ENCODE measurements at regions not wholly inside any gene's neighbourhood (a gene's known extent, or its start where the extent isn't known, plus 50 kb on each side); places are given as distances from the start of the nearest gene placed in this dataset.

DNA sequence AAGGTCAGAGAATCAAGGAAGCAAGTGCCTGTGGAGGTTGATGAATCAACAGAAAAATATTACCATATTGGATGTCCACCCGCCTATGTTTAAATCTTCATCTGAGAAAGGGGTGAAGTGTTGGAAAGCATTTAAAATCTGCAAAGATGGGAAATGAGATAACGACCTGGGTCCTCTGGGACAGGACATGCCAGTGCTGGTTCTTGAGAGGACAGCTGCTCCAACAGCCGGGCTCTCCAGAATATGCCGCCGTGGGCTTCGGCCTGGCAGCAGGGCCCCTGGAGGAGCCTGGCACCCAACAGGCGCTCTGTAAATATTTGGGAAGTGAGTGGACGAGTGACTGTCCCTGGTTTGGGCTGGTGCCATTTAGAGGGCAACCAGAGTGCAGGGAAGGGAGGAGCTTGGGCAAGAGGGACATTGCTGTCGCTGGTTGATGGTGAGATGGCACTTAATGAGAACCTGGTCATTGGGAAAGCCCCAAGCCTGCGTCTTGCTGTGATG is 129.9 kb downstream of the KCNA5 start:
- TF ChIP-seq, protein P1, sequence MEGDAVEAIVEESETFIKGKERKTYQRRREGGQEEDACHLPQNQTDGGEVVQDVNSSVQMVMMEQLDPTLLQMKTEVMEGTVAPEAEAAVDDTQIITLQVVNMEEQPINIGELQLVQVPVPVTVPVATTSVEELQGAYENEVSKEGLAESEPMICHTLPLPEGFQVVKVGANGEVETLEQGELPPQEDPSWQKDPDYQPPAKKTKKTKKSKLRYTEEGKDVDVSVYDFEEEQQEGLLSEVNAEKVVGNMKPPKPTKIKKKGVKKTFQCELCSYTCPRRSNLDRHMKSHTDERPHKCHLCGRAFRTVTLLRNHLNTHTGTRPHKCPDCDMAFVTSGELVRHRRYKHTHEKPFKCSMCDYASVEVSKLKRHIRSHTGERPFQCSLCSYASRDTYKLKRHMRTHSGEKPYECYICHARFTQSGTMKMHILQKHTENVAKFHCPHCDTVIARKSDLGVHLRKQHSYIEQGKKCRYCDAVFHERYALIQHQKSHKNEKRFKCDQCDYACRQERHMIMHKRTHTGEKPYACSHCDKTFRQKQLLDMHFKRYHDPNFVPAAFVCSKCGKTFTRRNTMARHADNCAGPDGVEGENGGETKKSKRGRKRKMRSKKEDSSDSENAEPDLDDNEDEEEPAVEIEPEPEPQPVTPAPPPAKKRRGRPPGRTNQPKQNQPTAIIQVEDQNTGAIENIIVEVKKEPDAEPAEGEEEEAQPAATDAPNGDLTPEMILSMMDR (conservative IDR thresholded peaks at IDR 0.05; ENCODE audit: low read depth in 2 of 2), result no peak
- TF ChIP-seq POLR2AphosphoS5 (IDR thresholded peaks at IDR 0.05; ENCODE audit: low read depth), result no peak
- no peak for TF ChIP-seq EZH2 (IDR thresholded peaks at IDR 0.05; ENCODE audit: low read depth, unreplicated experiment)
- TF ChIP-seq, protein P2, sequence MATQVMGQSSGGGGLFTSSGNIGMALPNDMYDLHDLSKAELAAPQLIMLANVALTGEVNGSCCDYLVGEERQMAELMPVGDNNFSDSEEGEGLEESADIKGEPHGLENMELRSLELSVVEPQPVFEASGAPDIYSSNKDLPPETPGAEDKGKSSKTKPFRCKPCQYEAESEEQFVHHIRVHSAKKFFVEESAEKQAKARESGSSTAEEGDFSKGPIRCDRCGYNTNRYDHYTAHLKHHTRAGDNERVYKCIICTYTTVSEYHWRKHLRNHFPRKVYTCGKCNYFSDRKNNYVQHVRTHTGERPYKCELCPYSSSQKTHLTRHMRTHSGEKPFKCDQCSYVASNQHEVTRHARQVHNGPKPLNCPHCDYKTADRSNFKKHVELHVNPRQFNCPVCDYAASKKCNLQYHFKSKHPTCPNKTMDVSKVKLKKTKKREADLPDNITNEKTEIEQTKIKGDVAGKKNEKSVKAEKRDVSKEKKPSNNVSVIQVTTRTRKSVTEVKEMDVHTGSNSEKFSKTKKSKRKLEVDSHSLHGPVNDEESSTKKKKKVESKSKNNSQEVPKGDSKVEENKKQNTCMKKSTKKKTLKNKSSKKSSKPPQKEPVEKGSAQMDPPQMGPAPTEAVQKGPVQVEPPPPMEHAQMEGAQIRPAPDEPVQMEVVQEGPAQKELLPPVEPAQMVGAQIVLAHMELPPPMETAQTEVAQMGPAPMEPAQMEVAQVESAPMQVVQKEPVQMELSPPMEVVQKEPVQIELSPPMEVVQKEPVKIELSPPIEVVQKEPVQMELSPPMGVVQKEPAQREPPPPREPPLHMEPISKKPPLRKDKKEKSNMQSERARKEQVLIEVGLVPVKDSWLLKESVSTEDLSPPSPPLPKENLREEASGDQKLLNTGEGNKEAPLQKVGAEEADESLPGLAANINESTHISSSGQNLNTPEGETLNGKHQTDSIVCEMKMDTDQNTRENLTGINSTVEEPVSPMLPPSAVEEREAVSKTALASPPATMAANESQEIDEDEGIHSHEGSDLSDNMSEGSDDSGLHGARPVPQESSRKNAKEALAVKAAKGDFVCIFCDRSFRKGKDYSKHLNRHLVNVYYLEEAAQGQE (IDR thresholded peaks at IDR 0.05; ENCODE audit: unreplicated experiment), result no peak
- no peak for TF ChIP-seq CREB1 (CRISPR knock-in tag; IDR thresholded peaks at IDR 0.05; ENCODE audit: low read depth)
- TF ChIP-seq EZH2phosphoT487 (IDR thresholded peaks at IDR 0.05; ENCODE audit: unreplicated experiment), result no peak
